HG03159 (cell line): ENCODE measurements at regions not wholly inside any gene's neighbourhood (a gene's known extent, or its start where the extent isn't known, plus 50 kb on each side); places are given as distances from the start of the nearest gene placed in this dataset.
"Not testable (repeated sequence)": the region's sequence is repeated elsewhere in the genome, so short reads cannot be mapped to it uniquely, and the experiment has no call there.

Experiments
- ATAC-seq: cut with Tn5 transposase; IDR thresholded peaks from one replicate; pipeline ENCODE4 v1.9.1; 2021; ENCODE audit warnings: mild to moderate bottlenecking, moderate library complexity; ENCODE audit not compliant: unreplicated experiment

- no peak for ATAC-seq
Measured at GRCh38 chrX:128436397-128437103, 384.3 kb upstream of the ACTRT1 start.

GRCh38 chrX:128425546-128425945, 373.3 kb upstream of the ACTRT1 start:
- ATAC-seq: no peak

- no peak for ATAC-seq
Measured at GRCh38 chrX:128408842-128409241, 356.6 kb upstream of the ACTRT1 start.

- no peak for ATAC-seq
Measured at GRCh38 chrX:128396601-128397000, 344.4 kb upstream of the ACTRT1 start.

DNA sequence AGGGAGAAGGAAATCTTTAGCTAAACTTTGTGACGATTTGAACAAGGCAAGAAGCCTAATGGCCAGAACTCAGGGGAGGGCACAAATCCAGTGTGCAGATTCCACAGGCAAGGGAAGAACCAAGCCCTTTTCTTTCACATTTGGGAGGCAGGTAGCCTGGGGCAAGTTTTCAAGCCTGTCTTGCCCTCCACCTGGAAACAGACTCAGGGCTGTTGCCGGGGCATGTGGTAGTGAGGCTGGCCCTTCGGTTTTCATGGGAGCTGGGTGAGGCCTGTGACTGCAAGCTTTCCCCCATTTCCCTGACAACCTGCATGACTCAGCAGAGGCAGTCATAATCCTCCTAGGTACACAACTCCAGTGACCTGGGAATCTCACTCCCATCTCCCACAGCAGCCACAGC, 331.6 kb upstream of the ACTRT1 start:
- ATAC-seq: not testable (repeated sequence)

DNA sequence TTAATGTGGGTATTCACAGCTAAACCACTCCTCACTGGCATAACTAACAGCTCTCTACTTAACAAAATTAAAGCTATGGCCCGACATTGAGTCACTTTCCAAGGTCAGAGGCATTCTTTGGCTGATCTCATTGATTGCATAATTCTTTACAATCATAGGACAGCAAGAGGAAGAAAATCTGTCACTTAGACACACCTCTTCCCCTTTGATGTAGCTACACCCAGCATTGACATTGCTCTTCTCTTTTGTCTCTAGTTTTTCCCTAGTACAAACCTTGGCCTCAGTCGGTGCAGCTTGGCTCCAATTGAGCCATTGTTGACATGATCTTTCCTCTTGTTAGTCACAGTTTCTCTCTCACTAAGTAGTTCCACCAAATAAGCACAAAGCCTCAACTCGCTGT, 313.3 kb upstream of the ACTRT1 start:
- no peak for ATAC-seq

- no peak for ATAC-seq
Measured at GRCh38 chrX:128335671-128336070, 283.5 kb upstream of the ACTRT1 start.

- no peak for ATAC-seq
Measured at GRCh38 chrX:128334821-128335220, 282.6 kb upstream of the ACTRT1 start.

DNA sequence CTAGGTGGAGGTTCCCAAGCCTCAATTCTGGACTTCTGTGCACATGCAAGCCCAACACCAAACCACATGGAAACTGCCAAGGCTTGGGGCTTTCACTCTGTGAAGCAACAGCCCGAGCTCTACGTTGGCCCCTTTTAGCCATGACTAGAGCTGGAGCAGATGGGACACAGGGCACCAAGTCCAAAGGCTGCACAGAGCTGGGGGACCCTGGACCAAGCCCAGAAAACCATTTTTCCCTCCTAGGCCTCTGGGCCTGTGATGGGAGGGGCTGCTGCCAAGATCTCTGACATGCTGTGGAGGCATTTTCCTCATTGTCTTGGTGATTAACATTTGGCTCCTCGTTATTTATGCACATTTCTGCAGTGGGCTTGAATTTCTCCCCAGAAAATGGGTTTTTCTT, 258.7 kb upstream of the ACTRT1 start:
- ATAC-seq: no peak

GRCh38 chrX:128309311-128309710, 257.1 kb upstream of the ACTRT1 start:
- no peak for ATAC-seq

DNA sequence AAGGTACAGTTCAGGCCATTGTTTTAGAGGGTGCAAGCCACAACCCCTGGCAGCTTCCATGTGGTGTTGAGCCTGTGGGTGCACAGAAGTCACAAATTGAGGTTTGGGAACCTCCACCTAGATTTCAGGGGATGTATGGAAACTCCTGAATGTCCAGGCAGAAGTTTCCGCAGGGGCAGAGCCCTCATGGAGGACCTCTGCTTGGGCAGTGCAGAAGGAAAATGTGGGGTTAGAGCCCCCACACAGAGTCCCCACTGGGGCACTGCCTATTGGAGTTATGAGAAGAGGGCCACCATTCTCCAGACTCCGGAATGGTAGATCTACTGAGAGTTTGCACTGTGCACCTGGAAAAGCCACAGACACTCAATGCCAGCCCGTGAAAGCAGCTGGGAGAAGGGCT, 242.0 kb upstream of the ACTRT1 start:
- no peak for ATAC-seq

- ATAC-seq: no peak
Measured at GRCh38 chrX:128287693-128288092, 235.5 kb upstream of the ACTRT1 start.

DNA sequence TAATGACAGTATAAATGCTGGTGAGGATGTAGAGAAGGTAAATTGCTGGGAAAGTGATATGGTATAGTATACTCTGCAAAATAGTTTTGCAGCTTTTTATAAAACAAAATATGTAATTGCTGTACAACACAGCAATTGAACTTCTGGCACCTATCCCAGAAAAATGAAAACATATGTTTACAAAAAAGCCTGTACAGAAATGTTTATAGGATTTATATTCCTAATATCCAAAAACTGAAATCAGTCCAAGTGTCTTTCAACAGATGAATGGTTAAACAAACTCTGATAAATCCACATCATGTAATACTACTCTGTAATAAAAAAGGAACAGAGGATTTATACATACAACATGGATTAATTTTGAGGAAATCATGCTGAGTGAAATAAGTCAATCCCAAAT, 198.4 kb upstream of the ACTRT1 start:
- ATAC-seq: no peak

GRCh38 chrX:128216364-128216763, 164.2 kb upstream of the ACTRT1 start:
- no peak for ATAC-seq

DNA sequence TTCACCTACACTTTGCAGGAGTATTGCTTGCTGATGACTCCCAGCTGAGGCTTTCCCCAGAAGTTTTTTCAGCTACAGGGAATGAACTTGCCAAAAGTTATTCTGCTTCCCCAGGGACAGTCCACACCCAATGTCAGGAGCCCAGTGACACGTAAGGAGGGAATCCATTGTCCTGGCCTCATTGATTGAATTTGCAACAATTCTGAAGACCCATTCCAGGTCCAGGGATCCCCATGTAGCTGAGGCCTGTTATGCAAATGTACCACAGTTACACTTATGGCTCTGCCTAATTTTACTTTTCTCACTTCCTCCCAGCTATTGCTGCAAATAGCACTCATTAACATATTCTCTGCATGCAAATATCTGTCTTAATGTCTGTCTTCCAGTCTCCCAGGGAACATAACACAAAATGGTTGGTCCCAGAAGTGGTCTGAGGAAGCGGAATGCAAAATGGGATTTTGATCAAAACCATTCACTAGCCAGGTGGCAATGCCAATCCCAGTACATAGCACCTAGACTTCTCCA, 113.7 kb upstream of the ACTRT1 start:
- no peak for ATAC-seq

DNA sequence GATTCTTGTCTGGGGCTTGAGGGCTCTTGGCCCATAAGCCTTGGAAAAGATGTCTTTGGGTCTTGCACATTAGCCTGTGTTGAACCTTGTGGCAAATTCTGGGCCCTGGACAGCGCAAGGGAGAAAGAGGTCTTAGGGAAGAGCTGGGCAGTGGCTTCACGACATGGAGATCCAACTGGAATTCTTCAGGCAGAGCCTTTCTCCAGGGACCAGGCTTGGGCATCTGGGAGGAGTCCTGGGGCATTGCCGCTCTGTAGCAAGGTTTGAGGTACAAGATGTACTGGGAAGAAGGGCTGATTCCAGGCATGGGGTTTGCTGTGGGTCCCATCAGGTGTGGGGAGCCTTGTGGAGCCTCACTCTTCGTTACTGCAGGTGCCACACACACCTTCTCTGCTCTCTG, 104.0 kb upstream of the ACTRT1 start:
- ATAC-seq: no peak

GRCh38 chrX:128142745-128143144, 90.5 kb upstream of the ACTRT1 start:
- no peak for ATAC-seq

GRCh38 chrX:128106630-128107029, 54.4 kb upstream of the ACTRT1 start:
- peak; percentile 63 for ATAC-seq

DNA sequence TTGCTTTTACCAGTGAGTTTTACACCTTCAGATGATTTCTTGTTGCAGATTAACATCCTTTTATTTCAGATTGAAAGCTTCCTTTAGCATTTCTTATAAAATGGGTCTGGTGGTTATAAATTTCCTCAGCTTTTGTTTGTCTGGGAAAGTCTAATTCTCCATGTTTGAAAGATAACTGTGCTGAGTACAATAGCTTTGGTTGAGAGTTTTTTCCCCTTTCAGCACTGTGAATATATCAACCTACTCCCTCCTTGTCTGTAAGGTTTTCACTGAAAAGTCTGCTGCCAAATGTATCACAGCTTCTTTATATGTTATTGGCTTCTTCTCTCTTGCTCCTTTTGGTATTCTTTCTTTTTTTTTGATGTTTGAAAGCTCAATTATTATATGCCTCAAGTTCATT, 53.5 kb upstream of the ACTRT1 start:
- ATAC-seq: no peak
